Effector memory CD8-positive, alpha-beta T cell (primary cell): ENCODE measurements at regions not wholly inside any gene's neighbourhood (a gene's known extent, or its start where the extent isn't known, plus 50 kb on each side); places are given as distances from the start of the nearest gene placed in this dataset.

Experiments
- ATAC-seq: fragments of 150-1000 bp; cut with Tn5 transposase; replicated peaks from 2 replicates; pipeline ENCODE4 v1.10.0; 2021; ENCODE audit warnings: mild to moderate bottlenecking, moderate library complexity
- DNase-seq, 3 experiments: peaks; one replicate each; pipeline ENCODE4 v3.0.0; 2021
- H3K27ac Mint-ChIP-seq, 2 donors: one replicate each; pipeline ENCODE4 v1.8.0; 2022; ENCODE audit warnings: mild to moderate bottlenecking in 2 of 2, mixed read lengths in 2 of 2, moderate library complexity in 2 of 2
- H3K27me3 Mint-ChIP-seq, 2 donors: one replicate each; pipeline ENCODE4 v1.8.0; 2022; ENCODE audit warnings: mixed read lengths in 2 of 2
- H3K36me3 Mint-ChIP-seq: one replicate; pipeline ENCODE4 v1.8.0; 2022; ENCODE audit warnings: mild to moderate bottlenecking, moderate library complexity, mixed read lengths; ENCODE audit not compliant: insufficient read depth
- H3K4me1 Mint-ChIP-seq, 2 donors: one replicate each; pipeline ENCODE4 v1.8.0; 2022; ENCODE audit warnings: low read depth in 2 of 2, mixed read lengths in 2 of 2
- H3K4me3 Mint-ChIP-seq, 2 donors: one replicate each; pipeline ENCODE4 v1.8.0; 2022; ENCODE audit warnings: mild to moderate bottlenecking in 2 of 2, mixed read lengths in 2 of 2, moderate library complexity in 2 of 2
- H3K9me3 Mint-ChIP-seq, 2 donors: one replicate each; pipeline ENCODE4 v1.8.0; 2022; ENCODE audit warnings: mixed read lengths in 2 of 2

DNA sequence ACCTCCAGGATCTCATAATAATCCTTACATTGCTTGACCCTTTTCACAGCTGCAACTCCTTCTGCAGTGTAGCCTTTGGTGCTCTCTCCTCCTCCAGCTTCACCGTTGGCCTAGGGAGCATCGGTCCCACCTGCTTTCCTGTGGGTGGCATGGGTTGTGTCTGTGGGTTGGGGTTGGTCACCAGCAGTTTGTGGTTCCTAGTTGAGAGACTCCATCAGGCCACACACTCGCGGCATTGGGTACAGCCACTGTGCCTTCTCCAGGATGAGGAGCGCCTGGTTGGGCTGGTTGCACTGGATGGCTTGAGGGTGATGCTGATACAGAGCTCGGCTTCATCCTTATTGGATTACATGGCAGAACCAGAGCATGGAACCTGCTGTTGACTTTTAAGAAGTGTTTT is 69.4 kb upstream of the SPRED2 start:
- DNase-seq: no peak
- H3K4me3 Mint-ChIP-seq: no peak overlapping the region

DNA sequence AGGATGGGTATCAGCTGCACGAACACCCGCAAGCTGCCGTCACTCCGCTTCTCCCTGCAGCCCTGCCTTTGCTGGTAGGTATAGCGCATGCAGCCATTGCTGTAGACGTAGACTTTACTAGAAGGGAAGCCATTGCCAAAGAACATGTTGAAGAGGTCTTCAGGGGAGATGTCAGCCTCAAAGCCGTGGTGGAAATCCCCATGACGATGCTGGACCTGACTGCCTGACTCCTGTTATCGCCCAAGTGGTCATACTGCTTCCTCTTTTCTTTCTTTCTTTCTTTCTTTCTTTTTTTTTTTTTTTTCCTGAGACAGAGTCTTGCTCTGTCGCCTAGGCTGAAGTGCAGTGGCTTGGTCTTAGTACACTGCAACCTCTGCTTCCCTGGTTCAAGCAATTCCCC is 68.7 kb upstream of the SPRED2 start:
- Mint-ChIP-seq H3K36me3 (no peaks in the 10 kb centered on the region), H3K4me3 (no peak overlapping the region), H3K9me3 (no peaks in the 10 kb centered on the region), H3K27ac (no peak overlapping the region), H3K4me1 (no peaks in the 10 kb centered on the region), H3K27me3 (peaks cover 26 to 50% of the 10 kb centered on the region in 2 donors)
- ATAC-seq (no peak), DNase-seq (no peak)

More for the DNA sequence above, 69.4 kb upstream of the SPRED2 start:
- Mint-ChIP-seq H3K4me1 (no peaks in the 10 kb centered on the region), H3K36me3 (no peaks in the 10 kb centered on the region), H3K27me3 (peaks cover 26 to 50% of the 10 kb centered on the region in 2 donors), H3K27ac (no peak overlapping the region), H3K9me3 (no peaks in the 10 kb centered on the region)
- ATAC-seq: no peak

DNA sequence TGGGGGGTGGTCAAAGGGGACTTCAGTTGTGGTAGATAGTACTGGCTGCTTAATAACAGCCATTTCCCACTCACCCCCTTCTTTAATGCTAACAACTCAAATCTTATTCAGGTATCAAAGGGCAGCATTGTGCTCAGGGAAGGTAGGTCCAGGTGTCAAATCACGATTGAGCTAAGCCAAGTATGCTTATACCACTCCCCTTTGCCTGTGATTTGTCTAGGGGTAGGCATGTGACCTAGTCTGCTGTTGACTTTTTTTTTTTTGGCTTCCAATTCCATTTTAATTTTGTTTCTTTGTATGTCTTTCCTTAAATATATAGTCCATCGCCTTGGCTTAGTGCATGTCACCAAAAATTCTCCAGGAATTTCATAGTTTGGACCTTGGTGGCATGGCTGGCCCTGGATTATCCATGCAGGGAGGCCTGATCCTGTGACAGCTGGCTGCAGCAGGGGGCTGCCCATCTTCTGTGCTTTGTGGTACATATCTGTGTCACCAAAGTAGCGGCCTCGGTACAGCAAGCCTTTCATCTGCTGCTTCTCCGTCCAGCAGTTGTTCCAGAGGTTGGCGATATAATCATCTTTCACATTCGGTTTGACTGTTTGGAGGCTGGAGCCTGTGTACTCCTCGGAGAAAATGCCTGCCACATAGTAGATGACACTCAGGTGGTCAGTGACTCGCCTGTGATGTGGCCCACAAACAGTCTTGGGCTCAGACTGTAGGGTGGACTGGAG is 68.1 kb upstream of the SPRED2 start:
- Mint-ChIP-seq H3K4me3 (no peak overlapping the region), H3K36me3 (no peaks in the 10 kb centered on the region), H3K9me3 (no peaks in the 10 kb centered on the region), H3K4me1 (no peaks in the 10 kb centered on the region), H3K27me3 (peaks cover 26 to 50% of the 10 kb centered on the region in 2 donors), H3K27ac (no peak overlapping the region)
- DNase-seq: no peak
- ATAC-seq: no peak

DNA sequence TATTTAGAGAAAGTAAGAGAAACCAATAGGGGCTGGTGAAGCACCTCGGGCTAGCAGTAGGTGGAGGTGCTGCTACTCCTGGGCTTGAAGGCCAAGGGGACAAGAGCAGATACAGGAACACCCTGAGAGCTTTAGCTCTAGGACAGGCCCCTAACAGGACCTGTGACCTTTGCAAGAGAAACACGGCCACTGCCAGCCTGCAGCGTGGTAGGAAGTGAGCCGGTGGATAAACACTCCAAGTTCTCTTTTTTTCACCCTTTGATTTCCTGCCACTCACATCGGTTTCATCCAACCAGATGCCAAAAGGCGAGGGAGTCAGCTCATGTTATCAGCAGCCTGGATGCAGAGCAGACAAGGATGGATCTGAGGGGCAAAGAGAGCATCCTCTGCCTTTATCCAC is 66.8 kb upstream of the SPRED2 start:
- ATAC-seq (no peak), DNase-seq (no peak)
- H3K4me3 Mint-ChIP-seq: no peak overlapping the region
- peaks cover 21 to 39% of the 10 kb centered on the region in 2 donors for H3K27me3 Mint-ChIP-seq
- H3K9me3 Mint-ChIP-seq: no peaks in the 10 kb centered on the region
- no peaks in the 10 kb centered on the region for H3K36me3 Mint-ChIP-seq
- H3K27ac Mint-ChIP-seq: no peak overlapping the region
- H3K4me1 Mint-ChIP-seq: no peaks in the 10 kb centered on the region

DNA sequence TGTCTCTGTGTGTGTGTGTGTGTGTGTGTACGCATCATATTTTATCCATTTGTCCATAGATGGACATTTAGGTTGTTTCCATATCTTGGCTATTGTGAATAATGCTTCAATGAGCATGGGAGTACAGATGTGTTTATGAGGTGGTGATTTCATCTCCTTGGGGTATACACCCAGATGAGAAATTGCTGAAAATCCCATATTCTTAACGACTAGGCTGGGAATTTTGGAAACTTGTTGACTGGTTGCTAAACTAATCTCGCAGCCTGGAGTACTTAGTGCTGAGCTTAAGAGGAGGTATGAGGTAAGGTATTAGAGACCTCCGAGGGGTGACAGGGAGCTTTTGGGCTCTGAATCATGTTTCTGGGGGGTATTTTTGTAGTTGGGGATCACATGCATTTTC is 66.0 kb upstream of the SPRED2 start:
- peaks cover 20 to 34% of the 10 kb centered on the region in 2 donors for H3K27me3 Mint-ChIP-seq
- no peaks in the 10 kb centered on the region for H3K4me1 Mint-ChIP-seq
- DNase-seq (no peak), ATAC-seq (no peak)
- H3K27ac Mint-ChIP-seq: no peak overlapping the region
- no peaks in the 10 kb centered on the region for H3K36me3 Mint-ChIP-seq
- no peak overlapping the region for H3K4me3 Mint-ChIP-seq
- no peaks in the 10 kb centered on the region for H3K9me3 Mint-ChIP-seq

DNA sequence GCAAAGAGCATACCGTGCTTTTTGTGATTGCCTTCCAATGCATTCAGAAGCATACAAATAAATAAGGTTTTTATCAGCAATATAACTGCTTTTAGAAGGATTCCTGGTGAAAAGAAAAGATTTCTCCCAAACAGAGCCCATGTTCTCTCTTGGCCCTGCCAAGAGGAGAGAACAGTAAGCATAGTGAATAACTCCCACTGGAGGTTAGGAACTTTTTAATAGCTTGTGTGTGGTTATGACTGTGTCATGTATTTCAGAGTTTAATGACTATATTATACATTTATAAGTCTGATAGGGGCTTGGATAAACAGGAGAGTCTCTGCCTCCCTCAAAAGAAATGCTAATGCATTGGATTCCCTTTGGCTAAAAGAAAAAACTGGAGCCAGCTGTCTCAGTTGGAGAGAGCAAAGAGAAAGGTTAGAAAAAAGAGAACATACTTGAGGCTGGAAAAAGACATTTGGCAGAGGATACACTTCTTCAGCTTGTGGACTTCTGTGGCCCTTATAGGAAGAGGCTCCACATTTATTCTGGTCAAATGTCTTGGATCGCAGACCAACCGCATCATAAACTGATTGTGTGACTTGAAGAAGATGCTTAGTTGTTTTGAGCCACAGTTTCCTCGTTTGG is 63.0 kb upstream of the SPRED2 start:
- ATAC-seq (no peak), DNase-seq (no peak)
- H3K27ac Mint-ChIP-seq: no peak overlapping the region
- H3K9me3 Mint-ChIP-seq: no peaks in the 10 kb centered on the region
- no peak overlapping the region for H3K4me3 Mint-ChIP-seq
- no peaks in the 10 kb centered on the region for H3K4me1 Mint-ChIP-seq
- H3K36me3 Mint-ChIP-seq: no peaks in the 10 kb centered on the region
- peaks cover 18 to 28% of the 10 kb centered on the region in 2 donors for H3K27me3 Mint-ChIP-seq

DNA sequence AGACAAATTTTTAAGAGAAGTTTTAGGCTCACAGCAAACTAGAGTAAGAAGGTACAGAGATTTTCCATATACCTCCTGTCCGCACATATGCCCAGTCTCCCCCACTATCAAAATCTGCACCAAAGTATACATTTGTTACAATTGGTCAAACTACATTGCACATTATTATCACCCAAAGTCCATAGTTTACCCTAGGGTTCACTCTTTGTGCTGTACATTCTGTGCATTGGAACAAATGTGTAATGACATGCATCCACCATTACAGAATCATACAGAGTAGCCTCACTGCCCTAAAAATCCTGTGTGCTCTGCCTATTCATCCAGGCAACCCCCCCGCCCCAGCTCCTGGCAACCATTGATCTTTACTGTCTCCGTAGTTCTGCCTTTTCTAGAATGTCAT is 61.7 kb upstream of the SPRED2 start:
- ATAC-seq (no peak), DNase-seq (no peak)
- Mint-ChIP-seq H3K4me1 (no peaks in the 10 kb centered on the region), H3K27me3 (peaks cover 21 to 28% of the 10 kb centered on the region in 2 donors), H3K4me3 (no peak overlapping the region), H3K9me3 (no peaks in the 10 kb centered on the region), H3K27ac (no peak overlapping the region), H3K36me3 (no peaks in the 10 kb centered on the region)

DNA sequence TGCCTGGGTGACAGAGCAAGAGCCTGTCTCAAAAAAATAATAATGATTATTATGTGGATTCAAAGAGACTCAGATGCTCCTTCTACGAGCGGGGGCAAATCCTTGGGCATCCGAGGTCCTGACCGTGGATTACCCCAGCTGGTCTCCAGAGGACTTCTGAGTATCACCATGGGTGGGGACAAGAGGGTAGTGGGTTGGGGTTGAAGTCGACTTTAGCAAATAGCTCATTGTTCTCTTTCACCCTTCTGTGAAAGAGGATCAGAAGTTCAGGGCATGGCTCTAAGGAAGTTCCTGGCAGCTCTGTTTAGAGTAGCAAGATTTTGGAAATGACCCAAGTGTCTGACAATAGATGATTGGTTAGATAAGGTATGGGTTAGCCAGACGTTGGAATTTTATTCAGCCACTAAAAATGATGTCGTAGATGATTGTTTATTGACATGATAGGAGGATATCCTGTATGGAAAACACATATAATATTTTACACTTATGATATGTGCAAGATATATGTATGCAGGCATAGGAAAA is 59.0 kb upstream of the SPRED2 start:
- Mint-ChIP-seq H3K36me3 (no peaks in the 10 kb centered on the region), H3K4me3 (no peak overlapping the region), H3K9me3 (peaks cover 0 to 2% of the 10 kb centered on the region in 2 donors), H3K4me1 (no peaks in the 10 kb centered on the region), H3K27me3 (peaks cover 22 to 43% of the 10 kb centered on the region in 2 donors), H3K27ac (no peak overlapping the region)
- ATAC-seq (no peak), DNase-seq (no peak)

DNA sequence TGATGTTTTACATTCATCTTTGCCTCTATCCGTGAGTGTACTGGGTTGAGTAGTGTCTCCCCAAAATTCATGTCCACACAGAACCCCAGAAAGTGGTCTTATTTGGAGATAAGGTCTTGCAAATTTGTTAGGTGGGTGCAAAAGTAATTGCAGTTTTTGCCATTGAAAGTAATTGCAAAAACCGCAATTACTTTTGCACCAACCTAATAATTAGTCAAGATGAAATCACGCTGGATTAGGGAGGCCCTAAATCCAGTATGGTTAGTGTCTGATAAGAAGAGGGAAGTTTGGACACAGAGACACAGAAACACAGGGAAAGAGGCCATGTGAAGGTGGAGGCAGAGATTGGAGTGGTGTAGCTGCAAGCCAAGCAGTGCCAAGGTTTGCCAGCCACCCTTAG is 57.8 kb upstream of the SPRED2 start:
- Mint-ChIP-seq H3K4me3 (no peak overlapping the region), H3K27me3 (peaks cover 31 to 51% of the 10 kb centered on the region in 2 donors), H3K27ac (no peak overlapping the region), H3K9me3 (peaks cover 0 to 2% of the 10 kb centered on the region in 2 donors), H3K36me3 (no peaks in the 10 kb centered on the region), H3K4me1 (no peaks in the 10 kb centered on the region)
- DNase-seq (no peak), ATAC-seq (no peak)

DNA sequence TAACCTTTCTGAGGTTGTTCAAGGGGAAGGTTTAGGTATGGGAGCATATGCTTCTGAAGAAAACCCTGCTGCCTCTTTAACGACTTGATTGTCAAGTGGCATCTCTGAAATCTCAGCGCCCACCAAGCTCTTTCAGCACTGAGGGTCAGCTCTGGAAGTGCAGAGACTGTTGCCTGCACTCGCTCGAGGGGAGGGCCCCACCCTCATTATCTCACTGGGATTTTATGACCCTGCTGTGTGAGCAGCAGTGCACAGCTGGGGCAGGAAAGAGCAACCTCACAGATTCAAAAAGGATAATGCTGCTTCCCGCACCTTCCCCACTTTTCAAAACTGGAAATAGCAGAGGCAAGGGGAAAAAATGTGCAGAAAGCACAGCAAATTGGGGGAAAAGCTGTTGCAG is 56.9 kb upstream of the SPRED2 start:
- H3K36me3 Mint-ChIP-seq: no peaks in the 10 kb centered on the region

DNA sequence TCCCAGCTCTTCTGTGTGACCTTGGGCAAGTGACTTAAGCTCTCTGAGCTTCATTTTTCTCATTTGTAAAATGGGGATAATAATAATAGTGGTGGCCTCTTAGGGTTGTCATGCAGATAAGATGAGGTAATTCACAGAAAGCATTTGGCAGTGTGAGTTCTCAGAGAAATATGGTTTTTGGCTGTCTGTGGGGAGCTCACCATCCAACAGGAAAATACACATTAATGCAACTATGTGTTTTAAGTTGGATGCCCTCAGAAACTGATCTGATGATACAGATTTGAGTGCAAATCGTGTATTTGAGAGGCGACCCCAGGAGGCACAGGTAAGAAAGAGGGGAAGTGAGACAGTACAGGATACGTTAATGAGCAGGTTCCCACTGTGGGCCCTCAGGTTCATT is 56.1 kb upstream of the SPRED2 start:
- H3K36me3 Mint-ChIP-seq: no peaks in the 10 kb centered on the region
- no peak overlapping the region for H3K4me3 Mint-ChIP-seq
- ATAC-seq (no peak), DNase-seq (no peak)
- H3K9me3 Mint-ChIP-seq: peaks cover 0 to 2% of the 10 kb centered on the region in 2 donors
- no peaks in the 10 kb centered on the region for H3K4me1 Mint-ChIP-seq
- H3K27ac Mint-ChIP-seq: no peak overlapping the region
- H3K27me3 Mint-ChIP-seq: peaks cover 40 to 65% of the 10 kb centered on the region in 2 donors

More for the DNA sequence above, 56.9 kb upstream of the SPRED2 start:
- DNase-seq (no peak), ATAC-seq (no peak)
- Mint-ChIP-seq H3K9me3 (peaks cover 0 to 2% of the 10 kb centered on the region in 2 donors), H3K4me1 (no peaks in the 10 kb centered on the region), H3K27me3 (peaks cover 33 to 58% of the 10 kb centered on the region in 2 donors), H3K4me3 (no peak overlapping the region), H3K27ac (no peak overlapping the region)

DNA sequence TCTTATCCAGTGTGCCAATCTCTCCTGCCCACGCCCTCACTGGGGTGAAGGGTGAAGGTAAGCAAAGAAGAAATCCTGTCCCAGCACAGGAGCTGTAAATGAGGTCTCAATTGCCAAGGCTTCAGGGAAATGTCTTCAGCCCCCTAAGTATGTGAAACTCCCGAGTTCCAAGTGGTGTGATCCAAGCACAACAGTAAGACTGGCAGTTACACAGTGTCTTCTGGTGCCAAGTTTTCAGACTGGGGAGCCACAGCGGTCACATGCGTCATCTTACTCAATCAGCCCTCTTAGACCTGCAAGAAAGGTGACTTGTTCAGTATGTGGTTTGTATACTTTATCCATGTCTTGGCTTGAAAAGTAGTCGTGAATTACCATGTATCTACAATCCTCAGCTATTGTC is 55.0 kb upstream of the SPRED2 start:
- DNase-seq (no peak), ATAC-seq (no peak)
- peaks cover 0 to 2% of the 10 kb centered on the region in 2 donors for H3K9me3 Mint-ChIP-seq
- H3K36me3 Mint-ChIP-seq: no peaks in the 10 kb centered on the region
- H3K4me3 Mint-ChIP-seq: no peak overlapping the region
- H3K27ac Mint-ChIP-seq: no peak overlapping the region
- no peaks in the 10 kb centered on the region for H3K4me1 Mint-ChIP-seq
- H3K27me3 Mint-ChIP-seq: peaks cover 47 to 63% of the 10 kb centered on the region in 2 donors

DNA sequence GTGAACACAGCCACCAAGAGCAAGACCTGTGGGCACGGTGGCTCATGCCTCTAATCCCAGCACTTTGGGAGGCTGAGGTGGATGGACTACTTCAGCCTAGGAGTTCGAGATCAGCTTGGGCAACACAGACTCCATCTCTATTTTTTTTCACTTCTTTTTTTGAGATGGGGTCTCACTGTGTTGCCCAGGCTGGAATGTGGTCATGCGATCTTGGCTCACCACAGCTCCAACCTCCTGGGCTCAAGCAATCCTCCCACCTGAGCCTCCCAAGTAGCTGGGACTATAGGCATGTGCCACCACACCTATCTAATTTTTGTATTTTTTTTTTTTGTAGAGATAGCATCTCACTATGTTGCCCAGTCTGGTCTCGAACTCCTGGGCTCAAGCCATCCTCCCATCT is 54.4 kb upstream of the SPRED2 start:
- no peaks in the 10 kb centered on the region for H3K36me3 Mint-ChIP-seq
- no peak for DNase-seq
- ATAC-seq: no peak
- H3K27me3 Mint-ChIP-seq: peaks cover 47 to 63% of the 10 kb centered on the region in 2 donors
- H3K27ac Mint-ChIP-seq: no peak overlapping the region
- peaks cover 0 to 2% of the 10 kb centered on the region in 2 donors for H3K9me3 Mint-ChIP-seq
- H3K4me1 Mint-ChIP-seq: no peaks in the 10 kb centered on the region
- no peak overlapping the region for H3K4me3 Mint-ChIP-seq

DNA sequence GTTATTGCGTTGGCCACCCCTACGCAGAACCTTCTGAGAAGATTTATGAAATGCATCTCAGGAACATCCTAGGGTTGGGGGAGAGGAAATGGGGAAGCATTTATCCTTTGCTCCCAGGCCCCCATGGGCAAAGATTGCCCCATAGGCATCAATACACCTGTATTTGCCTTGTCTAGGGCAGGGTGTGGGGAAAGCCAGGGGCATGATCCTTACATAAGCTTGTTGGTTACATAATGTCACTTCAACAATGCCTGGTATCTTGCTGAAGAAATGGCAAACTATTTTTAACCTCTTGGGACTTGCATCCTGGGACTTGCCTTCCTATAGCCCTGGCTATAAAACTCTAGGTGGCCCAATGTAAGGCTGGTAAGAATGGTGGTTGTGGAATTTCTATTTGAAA is 53.9 kb upstream of the SPRED2 start:
- no peak overlapping the region for H3K4me3 Mint-ChIP-seq
- no peak for DNase-seq
- peaks cover 0 to 2% of the 10 kb centered on the region in 2 donors for H3K9me3 Mint-ChIP-seq
- H3K27ac Mint-ChIP-seq: no peak overlapping the region
- H3K27me3 Mint-ChIP-seq: peaks cover 44 to 69% of the 10 kb centered on the region in 2 donors
- H3K36me3 Mint-ChIP-seq: no peaks in the 10 kb centered on the region
- ATAC-seq: no peak
- H3K4me1 Mint-ChIP-seq: no peaks in the 10 kb centered on the region
